K562 (cell line): ENCODE measurements at regions not wholly inside any gene's neighbourhood (a gene's known extent, or its start where the extent isn't known, plus 50 kb on each side); places are given as distances from the start of the nearest gene placed in this dataset.

Source experiments
- ATAC-seq: fragments of 200-7000 bp; cut with Tn5 transposase; 3 replicates; pipeline ENCODE4 v1.9.1; 2020; ENCODE audit warnings: moderate library complexity
- BruUV-seq: library from RNA; stranded (reverse); fragments of 400-500 nt; replicated peaks from 2 replicates; lab custom pipeline; 2021; lab: Mats Ljungman, UMichigan
- CTCF ChIA-PET: fragments of 300-600 bp; formaldehyde crosslinking; extraction: SDS; loops from one replicate; lab custom pipeline; 2021; ENCODE audit warnings: low intra/inter-chr PET ratio; lab: Yijun Ruan, JAX
- POLR2A ChIA-PET: fragments of 300-600, 350-650 bp; sonication (Branson Sonifier 250); formaldehyde crosslinking; extraction: SDS; loops from one replicate; lab custom pipeline; 2021; ENCODE audit warnings: antibody characterized with exemption, inconsistent platforms; lab: Yijun Ruan, JAX
- DNase-seq, 4 experiments: peaks; one replicate each; pipeline versions ENCODE4 v3.0.0 to v3.0.0-alpha.2; 2011 to 2018; ENCODE audit warnings: low spot score in 3 of 4, mixed read lengths in 3 of 4; ENCODE audit errors: extremely low read depth in 1 of 4
- FAIRE-seq: peaks from 2 replicates; lab custom pipeline; 2011; peaks lifted over from hg19 to GRCh38; lab: Jason Lieb, UNC
- H2AFZ ChIP-seq: 2 replicates; pipeline ENCODE4 v1.6.0; 2011; ENCODE audit warnings: low read depth, low read length, control low read depth, inconsistent platforms
- H3K27ac ChIP-seq: fragments of 200-600 bp; 3 replicates; pipeline ENCODE4 v1.8.0; 2011; ENCODE audit warnings: low read depth, mild to moderate bottlenecking, control low read depth, inconsistent platforms, low read length, moderate library complexity, mixed read lengths; ENCODE audit errors: extremely low read depth
- H3K27me3 ChIP-seq, 2 experiments: fragments of 300-600 bp in 1 of 2; 2 replicates in 1 of 2; 3 replicates in 1 of 2; pipeline versions ENCODE4 v1.6.0 to v1.8.0; 2011; ENCODE audit warnings: inconsistent platforms in 2 of 2, low read length in 2 of 2, mild to moderate bottlenecking in 1 of 2, mixed read lengths in 1 of 2, moderate library complexity in 1 of 2; ENCODE audit not compliant: control insufficient read depth in 2 of 2, insufficient read depth in 2 of 2
- H3K36me3 ChIP-seq: fragments of 300-600 bp; 3 replicates; pipeline ENCODE4 v1.8.0; 2011; ENCODE audit warnings: mild to moderate bottlenecking, low read length, inconsistent platforms; ENCODE audit not compliant: control insufficient read depth, insufficient read depth
- H3K4me1 ChIP-seq, 2 experiments: fragments of 200-600 bp in 1 of 2; replicated peaks in 1 of 2; 2 replicates in 1 of 2; 3 replicates in 1 of 2; pipeline versions ENCODE4 v1.5.1 to v1.8.0; 2011; ENCODE audit warnings: inconsistent platforms in 2 of 2, low read length in 2 of 2, mild to moderate bottlenecking in 1 of 2, mixed read lengths in 1 of 2, moderate library complexity in 1 of 2; ENCODE audit not compliant: control insufficient read depth in 2 of 2, insufficient read depth in 2 of 2
- H3K4me2 ChIP-seq: 2 replicates; pipeline ENCODE4 v1.6.1; 2011; ENCODE audit warnings: low read length, control low read depth, inconsistent platforms, mixed read lengths; ENCODE audit not compliant: insufficient read depth
- H3K4me3 ChIP-seq: fragments of 200-600 bp; sonication (generic), shearing (Covaris generic); 2 replicates; pipeline ENCODE4 v1.5.1; 2016; ENCODE audit warnings: control low read depth, inconsistent platforms
- H3K79me2 ChIP-seq: fragments of 200-600 bp; 3 replicates; pipeline ENCODE4 v1.8.0; 2011; ENCODE audit warnings: low read length, inconsistent platforms; ENCODE audit not compliant: control insufficient read depth, insufficient read depth
- H3K9ac ChIP-seq, 2 experiments: 2 replicates each; pipeline versions ENCODE4 v1.6.0 to v1.6.1; 2011; ENCODE audit warnings: low read depth in 2 of 2, low read length in 2 of 2, control low read depth in 1 of 2, inconsistent platforms in 1 of 2, mild to moderate bottlenecking in 1 of 2, mixed read lengths in 1 of 2; ENCODE audit not compliant: insufficient read depth in 1 of 2
- H3K9me1 ChIP-seq: one replicate; pipeline ENCODE4 v1.6.0; 2011; ENCODE audit warnings: inconsistent platforms, mild to moderate bottlenecking, low read length, moderate library complexity; ENCODE audit not compliant: control insufficient read depth, insufficient read depth
- H3K9me3 ChIP-seq: replicated peaks from 2 replicates; pipeline ENCODE4 v1.5.1; 2011; ENCODE audit warnings: low read depth, low read length, inconsistent platforms; ENCODE audit not compliant: control insufficient read depth, insufficient read depth
- H4K20me1 ChIP-seq: replicated peaks from 2 replicates; pipeline ENCODE4 v1.6.1; 2011; ENCODE audit warnings: low read length, inconsistent platforms, mixed read lengths; ENCODE audit not compliant: control insufficient read depth, insufficient read depth
- CTCF ChIP-seq, 3 experiments: IDR thresholded peaks in 2 of 3; conservative IDR thresholded peaks in 1 of 3; 2 replicates each; pipeline ENCODE4 v1.5.1; 2011 to 2012; ENCODE audit warnings: low read length in 3 of 3, mild to moderate bottlenecking in 3 of 3, control low read depth in 2 of 3, improper control_type of control experiment in 1 of 3, inconsistent platforms in 1 of 3, low read depth in 1 of 3, mixed read lengths in 1 of 3, moderate library complexity in 1 of 3; ENCODE audit not compliant: insufficient read depth in 2 of 3
- NRF1 ChIP-seq, 2 experiments: fragments of 450-650 bp; IDR thresholded peaks in 1 of 2; conservative IDR thresholded peaks in 1 of 2; 2 replicates each; pipeline ENCODE4 v1.6.1; 2014; ENCODE audit warnings: mild to moderate bottlenecking in 2 of 2
- ZNF75A ChIP-seq: fragments of 450-650 bp; formaldehyde crosslinking; IDR thresholded peaks from 2 replicates; pipeline ENCODE4 v1.4.0; 2020; ENCODE audit warnings: mild to moderate bottlenecking
- WGBS: fragments of 100-300 bp; shearing (Covaris generic); methylation state at CpG from one replicate; pipeline ENCODE4 v1.1.6; 2016; ENCODE audit warnings: low coverage, mixed read lengths; ENCODE audit not compliant: insufficient coverage; ENCODE audit errors: missing lambda C conversion rate; 5-methylcytosine and 5-hydroxymethylcytosine counted together
- in situ Hi-C: fragments of 300-500 bp; cut with MboI; formaldehyde crosslinking; loops from 4 replicates; pipeline ENCODE4 v1.15.0; 2018; ENCODE audit warnings: inconsistent platforms, mixed read lengths
- intact Hi-C: fragments of 100-400 bp; cut with micrococcal nuclease; formaldehyde crosslinking; loops from 2 replicates; pipeline ENCODE4 v1.14.2; 2022

- H3K4me2 ChIP-seq: no peak overlapping the region
- no peaks in the 10 kb centered on the region; the same call in 1 of the 2 replicates for H3K9me3 ChIP-seq
- H3K36me3 ChIP-seq: no peaks in the 10 kb centered on the region
- FAIRE-seq (no peak), ATAC-seq (no peak), DNase-seq (no peak)
- intact Hi-C loops (no loop called here), in situ Hi-C loops (no loop called here)
- H3K27me3 ChIP-seq: peaks cover 0 to 10% of the 10 kb centered on the region in 2 experiments; a peak in 2 of 5 replicates
- no peak overlapping the region for H3K9ac ChIP-seq
- WGBS: 8% methylated on average over 4 of the region's 4 CpGs
- H2AFZ ChIP-seq: no peak overlapping the region
- no peaks in the 10 kb centered on the region for H4K20me1 ChIP-seq
- no peak overlapping the region for H3K27ac ChIP-seq
- ChIA-PET CTCF (no interaction called here), POLR2A (interaction anchor here (1.7 kb wide), 1 partner anchor 14 kb away, joined by 6 read pairs; no protein-coding TSS in a partner anchor)
- BruUV-seq: no TSS peak
- no peaks in the 10 kb centered on the region for H3K9me1 ChIP-seq
- H3K4me3 ChIP-seq: no peak overlapping the region
- no peaks in the 10 kb centered on the region for H3K79me2 ChIP-seq
- TF ChIP-seq NRF1 (conservative IDR thresholded peaks at IDR 0.05 in 1 of 2, IDR thresholded peaks at IDR 0.05 in 1 of 2): peak in 1 of 2 experiments; percentile 34; a peak in 1 of 4 replicates
- TF ChIP-seq ZNF75A (CRISPR knock-in tag): no peak
- TF ChIP-seq CTCF (IDR thresholded peaks at IDR 0.05 in 2 of 3, conservative IDR thresholded peaks at IDR 0.05 in 1 of 3; ENCODE audit: insufficient read depth in 2 of 3, low read depth in 1 of 3, low read length in 3 of 3): 0 out of 6 replicates have a peak, but pooled peaks of 1 of the 3 experiments have one; percentile 14
- H3K4me1 ChIP-seq: no peaks in the 10 kb centered on the region
Observed at GRCh38 chr6:137588472-137588871, 94.3 kb upstream of the OLIG3 start.
